Activated T-helper 1 cell treated with anti-CD3 and anti-CD28 coated beads, Interleukin-12 subunit alpha, Interleukin-12 subunit beta, Interleukin-2, Interleukin-4 antibody, amounts not matched to agents 30 ng/mL and 10 ng/mL and 1 ng/mL, durations not matched to agents 14 hours and 24 hours and 36 hours (primary cell): ENCODE measurements at regions not wholly inside any gene's neighbourhood (a gene's known extent, or its start where the extent isn't known, plus 50 kb on each side); places are given as distances from the start of the nearest gene placed in this dataset.

Experiments
- DNase-seq: peaks from one replicate; pipeline ENCODE4 v3.0.0; 2021; ENCODE audit warnings: low spot score
- H3K27ac Mint-ChIP-seq: one replicate; pipeline ENCODE4 v1.8.0; 2021; ENCODE audit warnings: mild to moderate bottlenecking, mixed read lengths
- H3K27me3 Mint-ChIP-seq: one replicate; pipeline ENCODE4 v1.8.0; 2022; ENCODE audit warnings: mild to moderate bottlenecking, moderate library complexity, mixed read lengths; ENCODE audit not compliant: insufficient read depth
- H3K36me3 Mint-ChIP-seq: one replicate; pipeline ENCODE4 v1.8.0; 2021; ENCODE audit warnings: low read depth, mixed read lengths
- H3K4me1 Mint-ChIP-seq: one replicate; pipeline ENCODE4 v1.8.0; 2021; ENCODE audit warnings: low read depth, mixed read lengths
- H3K4me3 Mint-ChIP-seq: one replicate; pipeline ENCODE4 v1.8.0; 2021; ENCODE audit warnings: mild to moderate bottlenecking, moderate library complexity, mixed read lengths
- H3K9me3 Mint-ChIP-seq: one replicate; pipeline ENCODE4 v1.8.0; 2021; ENCODE audit warnings: mixed read lengths
- intact Hi-C: fragments of 100-400 bp; cut with micrococcal nuclease; formaldehyde crosslinking; loops from one replicate; pipeline ENCODE4 v1.15.1; 2024

DNA sequence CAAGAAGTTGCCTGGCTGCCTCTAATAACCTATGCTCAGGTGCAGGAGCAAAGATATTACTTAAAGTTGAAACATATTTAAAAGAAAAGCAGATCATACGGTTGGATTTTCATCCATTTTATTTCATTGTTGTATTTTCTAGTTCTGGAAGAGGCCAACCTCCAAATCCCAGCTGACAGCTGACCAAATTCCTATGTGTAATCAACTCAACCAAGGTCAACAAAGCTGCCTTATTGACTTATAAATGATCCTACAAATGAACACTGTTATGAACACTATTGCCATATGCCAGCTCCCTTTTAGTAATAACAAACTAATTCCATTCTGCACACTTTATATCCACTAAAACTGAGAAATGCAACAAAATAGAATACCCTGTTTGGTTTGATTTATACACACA, 1537.4 kb downstream of the SLITRK1 start:
- intact Hi-C loops: no loop called here
- DNase-seq: no peak
- Mint-ChIP-seq H3K9me3 (peaks cover 3% of the 10 kb centered on the region), H3K36me3 (no peaks in the 10 kb centered on the region), H3K4me1 (no peaks in the 10 kb centered on the region), H3K27ac (no peak overlapping the region), H3K27me3 (no peaks in the 10 kb centered on the region), H3K4me3 (no peak overlapping the region)

DNA sequence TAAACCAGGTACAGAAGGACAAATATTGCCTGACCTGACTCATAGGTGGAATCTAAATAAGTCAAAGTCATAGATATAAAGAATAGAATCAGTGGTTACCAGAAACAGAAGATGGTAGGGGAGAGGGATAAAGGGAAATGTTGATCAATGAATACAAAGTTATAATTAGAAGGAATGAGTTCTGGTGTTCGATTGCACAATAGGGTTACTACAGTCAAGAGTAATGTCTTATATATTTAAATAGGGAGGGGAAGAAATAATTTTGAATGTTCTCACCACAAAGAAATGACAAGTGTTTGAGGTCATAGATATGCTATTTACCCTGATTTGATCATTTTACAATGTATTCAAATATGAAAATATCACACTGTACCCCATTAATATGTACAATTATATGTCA, 1541.2 kb downstream of the SLITRK1 start:
- H3K36me3 Mint-ChIP-seq: no peaks in the 10 kb centered on the region
- H3K4me3 Mint-ChIP-seq: no peak overlapping the region
- H3K4me1 Mint-ChIP-seq: no peaks in the 10 kb centered on the region
- intact Hi-C loops: no loop called here
- no peaks in the 10 kb centered on the region for H3K27me3 Mint-ChIP-seq
- H3K27ac Mint-ChIP-seq: no peak overlapping the region
- DNase-seq: no peak
- H3K9me3 Mint-ChIP-seq: peaks cover 3% of the 10 kb centered on the region

DNA sequence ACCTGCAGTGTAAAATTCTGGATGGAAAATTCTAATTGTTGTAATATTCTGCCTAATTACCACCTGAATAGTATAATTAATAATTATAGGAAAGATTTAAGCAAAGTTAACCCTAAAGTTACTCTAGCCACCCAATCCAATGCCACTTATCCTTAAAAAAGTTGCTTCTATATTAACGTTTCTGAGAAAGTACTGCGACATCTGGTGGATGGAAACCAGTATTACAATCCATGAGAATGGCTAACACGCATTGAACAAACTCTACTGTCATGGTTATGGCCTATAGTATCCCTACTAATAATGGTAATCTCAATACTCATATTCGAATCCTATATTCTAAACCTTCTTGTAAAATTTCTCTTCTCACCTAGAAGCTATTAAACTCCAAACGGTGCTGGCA, 1551.8 kb downstream of the SLITRK1 start:
- H3K4me3 Mint-ChIP-seq: no peak overlapping the region
- H3K36me3 Mint-ChIP-seq: no peaks in the 10 kb centered on the region
- H3K9me3 Mint-ChIP-seq: peaks cover 3% of the 10 kb centered on the region
- no peak overlapping the region for H3K27ac Mint-ChIP-seq
- intact Hi-C loops: no loop called here
- H3K4me1 Mint-ChIP-seq: no peaks in the 10 kb centered on the region
- no peaks in the 10 kb centered on the region for H3K27me3 Mint-ChIP-seq
- no peak for DNase-seq

DNA sequence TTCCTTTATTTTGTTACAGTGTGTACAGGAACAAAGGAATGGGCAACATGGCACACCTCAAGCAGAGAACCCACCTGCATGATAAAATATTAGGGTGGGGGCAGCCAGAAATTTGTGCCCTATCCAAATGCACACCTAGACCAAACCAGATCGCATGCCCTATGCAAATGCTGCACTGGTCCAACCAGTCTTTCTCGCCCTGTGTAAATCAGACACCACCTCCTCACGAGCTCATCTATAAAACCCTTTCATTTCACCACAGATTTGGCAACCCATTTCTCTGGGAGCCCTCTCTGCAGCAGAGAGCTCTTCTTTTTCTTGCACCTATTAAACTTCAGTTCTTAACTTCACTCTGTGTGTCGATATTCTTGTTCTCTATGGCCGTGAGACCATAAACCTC, 1559.2 kb downstream of the SLITRK1 start:
- Mint-ChIP-seq H3K9me3 (peaks cover 13% of the 10 kb centered on the region), H3K4me3 (no peak overlapping the region), H3K4me1 (no peaks in the 10 kb centered on the region), H3K27me3 (no peaks in the 10 kb centered on the region), H3K36me3 (no peaks in the 10 kb centered on the region), H3K27ac (no peak overlapping the region)
- DNase-seq: no peak
- intact Hi-C loops: no loop called here

DNA sequence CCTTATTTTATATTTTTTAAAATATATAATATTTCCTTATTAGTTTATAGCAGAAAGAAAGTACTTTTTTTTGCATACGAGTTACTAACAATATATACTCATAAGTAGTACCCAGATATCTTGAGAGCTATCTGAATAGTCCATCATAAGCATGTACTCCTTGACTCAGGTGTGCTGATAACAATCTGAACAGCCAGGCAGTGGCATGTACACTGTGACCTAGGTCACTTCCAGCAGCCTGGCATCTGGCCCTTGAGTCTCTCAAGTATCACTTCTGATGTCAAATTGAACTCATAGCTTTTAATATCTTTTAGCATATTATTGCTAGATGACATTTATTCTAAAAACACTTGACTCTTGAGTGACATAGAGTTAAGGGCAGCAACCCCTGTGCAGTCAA, 1576.7 kb downstream of the SLITRK1 start:
- DNase-seq: no peak
- intact Hi-C loops: no loop called here
- peaks cover 15% of the 10 kb centered on the region for H3K9me3 Mint-ChIP-seq
- H3K27me3 Mint-ChIP-seq: no peaks in the 10 kb centered on the region
- no peaks in the 10 kb centered on the region for H3K4me1 Mint-ChIP-seq
- no peak overlapping the region for H3K4me3 Mint-ChIP-seq
- H3K36me3 Mint-ChIP-seq: no peaks in the 10 kb centered on the region
- H3K27ac Mint-ChIP-seq: no peak overlapping the region

DNA sequence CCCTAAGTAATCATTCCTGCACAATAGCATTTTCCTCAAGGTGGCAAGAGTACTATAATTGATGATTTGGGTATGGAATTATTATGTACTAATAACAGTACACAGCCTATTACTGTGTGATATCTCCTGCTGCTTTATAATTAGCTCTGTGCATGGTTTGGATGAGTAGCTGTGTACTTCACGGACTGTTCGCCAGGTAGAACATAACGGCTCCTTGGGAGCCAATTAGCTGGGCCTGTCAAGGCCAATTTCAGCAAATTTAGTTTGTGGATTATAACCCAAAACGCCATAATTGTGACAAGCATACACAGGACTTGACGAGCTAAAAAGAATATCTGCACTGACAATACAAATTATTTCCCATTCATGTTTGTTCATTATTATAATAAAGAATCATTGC, 1584.2 kb downstream of the SLITRK1 start:
- Mint-ChIP-seq H3K36me3 (no peaks in the 10 kb centered on the region), H3K4me3 (no peak overlapping the region), H3K9me3 (peaks cover 17% of the 10 kb centered on the region), H3K27ac (no peak overlapping the region), H3K4me1 (no peaks in the 10 kb centered on the region), H3K27me3 (no peaks in the 10 kb centered on the region)
- no peak for DNase-seq
- intact Hi-C loops: no loop called here

DNA sequence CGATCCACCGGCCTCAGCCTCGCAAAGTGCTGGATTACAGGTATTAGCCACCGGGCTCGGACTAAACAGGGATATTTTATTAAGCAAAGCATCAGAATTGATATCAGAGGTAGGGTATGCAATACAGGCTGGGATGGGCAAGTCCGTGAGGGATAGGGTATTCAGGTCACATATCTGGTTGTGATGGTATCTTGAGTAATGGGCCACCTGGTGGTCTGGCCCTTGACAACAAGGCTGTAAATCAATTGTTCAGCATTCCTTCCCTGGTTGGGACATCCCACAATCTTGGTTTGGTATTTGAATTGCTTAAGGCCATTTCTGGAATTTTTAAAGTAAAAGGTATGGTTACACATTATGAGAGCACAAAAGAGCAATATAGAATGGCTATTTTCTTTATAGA, 1588.0 kb downstream of the SLITRK1 start:
- no peaks in the 10 kb centered on the region for H3K4me1 Mint-ChIP-seq
- no peak overlapping the region for H3K4me3 Mint-ChIP-seq
- H3K9me3 Mint-ChIP-seq: peaks cover 3% of the 10 kb centered on the region
- DNase-seq: no peak
- no peaks in the 10 kb centered on the region for H3K27me3 Mint-ChIP-seq
- H3K36me3 Mint-ChIP-seq: no peaks in the 10 kb centered on the region
- intact Hi-C loops: no loop called here
- H3K27ac Mint-ChIP-seq: no peak overlapping the region

DNA sequence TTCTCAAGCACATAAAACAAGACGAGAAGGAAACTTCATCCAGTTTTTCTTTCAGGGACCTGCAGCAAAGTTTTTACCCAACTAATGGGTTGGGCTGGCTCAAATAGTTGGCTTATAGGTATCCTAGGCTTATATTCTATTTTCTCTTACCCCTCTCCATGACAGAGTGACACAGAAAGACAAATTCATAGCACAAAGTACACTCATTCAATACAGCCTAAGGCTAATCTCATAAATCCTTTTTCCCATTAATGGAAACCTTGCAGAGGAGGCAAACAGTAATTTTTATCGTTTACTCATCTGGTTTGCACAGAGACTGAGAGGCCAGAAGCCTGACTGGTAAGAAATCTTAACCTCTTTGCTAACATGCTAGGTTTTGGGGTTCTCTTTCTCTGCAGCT, 1589.9 kb downstream of the SLITRK1 start:
- H3K9me3 Mint-ChIP-seq: peaks cover 3% of the 10 kb centered on the region
- no peaks in the 10 kb centered on the region for H3K4me1 Mint-ChIP-seq

DNA sequence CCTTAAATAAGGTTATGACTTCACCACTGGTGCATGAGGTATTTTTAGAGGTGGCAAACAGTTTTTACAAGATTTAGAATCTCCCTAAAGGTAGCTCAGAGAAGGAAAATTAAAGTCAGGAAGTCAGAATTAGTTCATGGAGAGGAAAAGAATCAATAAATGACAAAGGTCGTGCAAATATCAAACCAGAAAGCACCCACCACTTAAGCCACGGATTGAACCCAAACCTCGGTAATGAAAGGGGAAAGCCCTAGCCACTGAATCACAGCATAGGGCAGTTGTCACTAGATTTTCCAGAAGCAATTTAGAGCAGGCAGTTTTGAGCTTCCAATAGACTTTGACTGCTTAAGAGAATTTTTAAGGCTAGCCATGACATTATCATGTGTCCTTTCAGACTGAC, 1590.4 kb downstream of the SLITRK1 start:
- no peak overlapping the region for H3K4me3 Mint-ChIP-seq
- no peaks in the 10 kb centered on the region for H3K4me1 Mint-ChIP-seq
- intact Hi-C loops: no loop called here
- no peaks in the 10 kb centered on the region for H3K36me3 Mint-ChIP-seq
- no peak overlapping the region for H3K27ac Mint-ChIP-seq
- no peak for DNase-seq
- peaks cover 3% of the 10 kb centered on the region for H3K9me3 Mint-ChIP-seq
- H3K27me3 Mint-ChIP-seq: no peaks in the 10 kb centered on the region

More for the DNA sequence above, 1589.9 kb downstream of the SLITRK1 start:
- DNase-seq: no peak
- no peaks in the 10 kb centered on the region for H3K27me3 Mint-ChIP-seq
- H3K27ac Mint-ChIP-seq: no peak overlapping the region
- intact Hi-C loops: no loop called here
- H3K36me3 Mint-ChIP-seq: no peaks in the 10 kb centered on the region
- no peak overlapping the region for H3K4me3 Mint-ChIP-seq

DNA sequence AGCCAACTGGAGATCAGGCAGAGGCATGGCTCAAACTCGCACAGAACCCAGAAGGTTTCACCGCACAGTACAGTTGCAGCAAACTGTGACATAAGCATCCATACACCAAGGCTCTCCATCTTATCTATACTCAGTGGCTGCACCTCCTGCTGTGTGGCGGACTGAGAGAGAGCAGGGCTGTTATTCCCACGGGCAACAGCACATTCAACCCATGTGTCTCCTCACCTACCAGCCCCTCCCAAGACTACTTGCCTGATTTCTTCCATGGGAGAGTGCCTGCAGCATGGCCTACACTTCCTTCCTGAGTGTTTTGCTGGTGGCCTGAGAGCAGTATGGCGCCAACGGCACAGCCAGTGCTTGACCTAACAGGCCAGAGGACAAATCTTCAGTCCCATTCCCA, 1606.6 kb downstream of the SLITRK1 start:
- DNase-seq: no peak
- intact Hi-C loops: no loop called here
- H3K4me3 Mint-ChIP-seq: no peak overlapping the region
- H3K27me3 Mint-ChIP-seq: no peaks in the 10 kb centered on the region
- no peaks in the 10 kb centered on the region for H3K36me3 Mint-ChIP-seq
- peaks cover 11% of the 10 kb centered on the region for H3K9me3 Mint-ChIP-seq
- H3K4me1 Mint-ChIP-seq: no peaks in the 10 kb centered on the region
- H3K27ac Mint-ChIP-seq: no peak overlapping the region

DNA sequence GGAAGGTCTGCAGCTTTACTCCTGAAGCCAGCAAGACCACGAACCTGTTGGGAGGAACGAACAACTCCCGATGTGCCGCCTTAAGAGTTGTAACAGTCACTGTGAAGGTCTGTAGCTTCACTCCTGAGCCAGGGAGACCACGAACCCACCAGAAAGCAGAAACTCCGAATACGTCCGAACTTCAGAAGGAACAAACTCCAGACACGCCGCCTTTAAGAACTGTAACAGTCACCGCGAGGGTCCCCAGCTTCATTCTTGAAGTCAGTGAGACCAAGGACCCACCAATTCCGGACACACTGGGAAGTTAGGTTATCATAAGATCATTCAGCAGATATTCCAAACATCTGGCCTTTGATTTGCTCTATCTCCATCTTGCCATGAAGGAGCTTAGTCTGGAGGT, 1623.0 kb downstream of the SLITRK1 start:
- intact Hi-C loops: no loop called here
- Mint-ChIP-seq H3K4me3 (no peak overlapping the region), H3K27me3 (no peaks in the 10 kb centered on the region), H3K4me1 (no peaks in the 10 kb centered on the region), H3K36me3 (no peaks in the 10 kb centered on the region), H3K27ac (no peak overlapping the region), H3K9me3 (peaks cover 19% of the 10 kb centered on the region)
- no peak for DNase-seq

DNA sequence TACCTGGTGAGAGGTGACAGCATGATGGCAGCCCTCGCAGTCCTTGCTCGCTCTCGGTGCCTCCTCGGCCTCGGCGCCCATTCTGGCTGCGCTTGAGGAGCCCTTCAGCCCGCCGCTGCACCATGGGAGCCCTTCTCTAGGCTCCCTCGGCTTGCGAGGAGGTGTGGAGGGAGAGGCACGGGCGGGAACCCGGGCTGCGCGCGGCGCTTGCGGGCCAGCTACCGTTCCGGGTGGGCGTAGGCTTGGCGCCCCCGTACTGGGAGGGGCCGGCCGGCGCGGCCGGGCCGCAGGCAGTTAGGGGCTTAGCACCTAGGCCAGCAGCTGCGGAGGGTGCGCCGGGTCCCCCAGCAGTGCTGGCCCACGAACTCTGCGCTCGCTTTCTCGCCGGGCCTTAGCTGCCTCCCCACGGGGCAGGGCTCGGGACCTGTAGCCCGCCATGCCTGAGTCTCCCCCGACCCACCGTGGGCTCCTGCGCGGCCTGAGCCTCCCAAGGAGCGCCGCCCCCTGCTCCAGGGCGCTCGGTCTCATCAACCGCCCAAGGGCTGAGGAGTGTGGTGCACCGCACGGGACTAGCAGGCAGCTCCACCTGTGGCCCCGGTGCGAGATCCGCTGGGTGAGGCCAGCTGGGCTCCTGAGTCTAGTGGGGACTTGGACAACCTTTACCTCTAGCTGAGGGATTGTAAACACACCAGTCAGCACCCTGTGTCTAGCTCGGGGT, 1624.3 kb downstream of the SLITRK1 start:
- Mint-ChIP-seq H3K4me1 (no peaks in the 10 kb centered on the region), H3K27me3 (no peaks in the 10 kb centered on the region), H3K27ac (no peak overlapping the region), H3K4me3 (no peak overlapping the region), H3K36me3 (no peaks in the 10 kb centered on the region), H3K9me3 (peaks cover 19% of the 10 kb centered on the region)
- no peak for DNase-seq
- intact Hi-C loops: no loop called here

DNA sequence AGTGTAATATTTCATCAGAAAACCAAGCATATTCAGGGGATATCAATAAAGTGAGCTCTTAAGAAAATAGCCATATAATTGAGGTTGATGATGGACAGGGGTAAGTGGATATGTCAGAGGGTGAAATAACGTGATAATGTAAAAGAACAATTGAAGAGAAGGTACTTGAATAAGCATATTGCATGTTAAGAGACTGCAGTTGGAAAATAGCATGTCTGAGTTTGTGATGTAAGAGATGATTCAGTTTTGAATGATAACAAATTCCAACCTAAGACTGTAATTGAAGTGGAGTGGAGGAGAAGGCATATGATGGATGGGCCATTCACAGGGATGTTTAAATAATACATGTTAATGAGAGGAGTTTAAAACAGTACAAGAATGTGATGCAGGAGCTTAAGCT, 1633.5 kb downstream of the SLITRK1 start:
- Mint-ChIP-seq H3K36me3 (no peaks in the 10 kb centered on the region), H3K9me3 (peaks cover 5% of the 10 kb centered on the region), H3K27ac (no peak overlapping the region), H3K27me3 (no peaks in the 10 kb centered on the region), H3K4me1 (no peaks in the 10 kb centered on the region), H3K4me3 (no peak overlapping the region)
- intact Hi-C loops: no loop called here
- no peak for DNase-seq

DNA sequence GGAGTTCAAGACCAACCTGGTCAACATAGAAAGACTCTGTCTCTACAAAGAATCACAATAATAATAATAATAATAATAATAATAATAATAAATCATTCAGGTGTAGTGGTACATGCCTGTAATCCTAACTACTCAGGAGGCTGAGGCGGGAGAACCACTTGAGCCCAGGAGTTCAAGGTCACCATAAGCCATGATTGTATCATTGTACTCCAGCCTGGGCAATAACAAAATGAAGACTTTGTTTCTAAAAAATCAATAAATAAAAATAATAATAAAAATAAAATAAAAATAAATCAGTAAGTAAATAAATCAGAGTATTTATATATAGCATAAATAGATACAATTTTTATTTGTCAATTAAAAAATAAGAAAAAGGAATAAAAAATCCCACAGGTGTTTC, 1636.4 kb downstream of the SLITRK1 start:
- H3K36me3 Mint-ChIP-seq: no peaks in the 10 kb centered on the region
- no peaks in the 10 kb centered on the region for H3K4me1 Mint-ChIP-seq
- peaks cover 5% of the 10 kb centered on the region for H3K9me3 Mint-ChIP-seq

More for the DNA sequence above, 1636.4 kb downstream of the SLITRK1 start:
- intact Hi-C loops: no loop called here
- H3K4me3 Mint-ChIP-seq: no peak overlapping the region
- DNase-seq: no peak
- H3K27ac Mint-ChIP-seq: no peak overlapping the region
- H3K27me3 Mint-ChIP-seq: no peaks in the 10 kb centered on the region
